H9 (cell line): ENCODE measurements at regions not wholly inside any gene's neighbourhood (a gene's known extent, or its start where the extent isn't known, plus 50 kb on each side); places are given as distances from the start of the nearest gene placed in this dataset.

Experiments
- DNase-seq: peaks from one replicate; pipeline ENCODE4 v3.0.0-alpha.2; 2017
- H2AFZ ChIP-seq: one replicate; pipeline ENCODE4 v1.6.1; 2013; ENCODE audit warnings: mild to moderate bottlenecking, low read length, control low read depth, moderate library complexity
- H2AK5ac ChIP-seq: 2 replicates; pipeline ENCODE4 v1.6.1; 2013; ENCODE audit warnings: low read length, control low read depth, mixed read lengths; ENCODE audit not compliant: insufficient read length
- H2BK120ac ChIP-seq: one replicate; pipeline ENCODE4 v1.6.1; 2013; ENCODE audit warnings: low read depth, mild to moderate bottlenecking, low read length, control low read depth, inconsistent platforms; ENCODE audit not compliant: poor library complexity, severe bottlenecking
- H2BK12ac ChIP-seq: 2 replicates; pipeline ENCODE4 v1.6.1; 2013; ENCODE audit warnings: low read length, control low read depth, mixed read lengths, low read depth; ENCODE audit not compliant: insufficient read length
- H2BK15ac ChIP-seq: 2 replicates; pipeline ENCODE4 v1.6.1; 2013; ENCODE audit warnings: low read depth, low read length, control low read depth
- H2BK20ac ChIP-seq: one replicate; pipeline ENCODE4 v1.6.1; 2013; ENCODE audit warnings: low read depth, mild to moderate bottlenecking, low read length, control low read depth, inconsistent platforms; ENCODE audit not compliant: poor library complexity, severe bottlenecking
- H2BK5ac ChIP-seq: 2 replicates; pipeline ENCODE4 v1.6.1; 2013; ENCODE audit warnings: low read length, control low read depth, mixed read lengths; ENCODE audit not compliant: insufficient read length
- H3K14ac ChIP-seq: 2 replicates; pipeline ENCODE4 v1.6.1; 2013; ENCODE audit warnings: low read length, control low read depth; ENCODE audit not compliant: insufficient read depth
- H3K18ac ChIP-seq: 2 replicates; pipeline ENCODE4 v1.6.1; 2013; ENCODE audit warnings: low read depth, mild to moderate bottlenecking, mixed read lengths, low read length, control low read depth; ENCODE audit not compliant: insufficient read length
- H3K23ac ChIP-seq: 2 replicates; pipeline ENCODE4 v1.6.1; 2013; ENCODE audit warnings: low read length, control low read depth, mixed read lengths, low read depth; ENCODE audit not compliant: insufficient read length
- H3K23me2 ChIP-seq: 2 replicates; pipeline ENCODE4 v1.6.1; 2013; ENCODE audit warnings: low read depth, mild to moderate bottlenecking, mixed read lengths, low read length, control low read depth; ENCODE audit not compliant: insufficient read length, poor library complexity, severe bottlenecking
- H3K27ac ChIP-seq: 2 replicates; pipeline ENCODE4 v1.5.1; 2013; ENCODE audit warnings: low read length, control low read depth, mixed read lengths, low read depth; ENCODE audit not compliant: insufficient read length
- H3K27me3 ChIP-seq: 2 replicates; pipeline ENCODE4 v1.6.1; 2013; ENCODE audit warnings: low read length, control low read depth, inconsistent platforms; ENCODE audit not compliant: insufficient read depth
- H3K4ac ChIP-seq: 2 replicates; pipeline ENCODE4 v1.6.1; 2013; ENCODE audit warnings: low read depth, mild to moderate bottlenecking, control low read depth, inconsistent platforms, low read length, moderate library complexity
- H3K4me1 ChIP-seq: 2 replicates; pipeline ENCODE4 v1.6.1; 2013; ENCODE audit warnings: low read length, control low read depth, inconsistent platforms; ENCODE audit not compliant: insufficient read depth
- H3K4me2 ChIP-seq: 2 replicates; pipeline ENCODE4 v1.6.1; 2013; ENCODE audit warnings: low read length, control low read depth, mixed read lengths; ENCODE audit not compliant: insufficient read length, insufficient read depth
- H3K56ac ChIP-seq: 2 replicates; pipeline ENCODE4 v1.6.1; 2013; ENCODE audit warnings: low read depth, mild to moderate bottlenecking, mixed read lengths, low read length, control low read depth; ENCODE audit not compliant: insufficient read length
- H3K79me1 ChIP-seq: 2 replicates; pipeline ENCODE4 v1.6.1; 2013; ENCODE audit warnings: low read depth, mild to moderate bottlenecking, moderate library complexity, low read length, control low read depth, inconsistent platforms; ENCODE audit not compliant: insufficient read depth, poor library complexity, severe bottlenecking
- H3K79me2 ChIP-seq: 2 replicates; pipeline ENCODE4 v1.6.1; 2013; ENCODE audit warnings: low read length, control low read depth, inconsistent platforms; ENCODE audit not compliant: insufficient read depth
- H3K9ac ChIP-seq: 2 replicates; pipeline ENCODE4 v1.6.1; 2013; ENCODE audit warnings: low read length, control low read depth, mixed read lengths; ENCODE audit not compliant: insufficient read length; ENCODE audit errors: extremely low read depth
- H3K9me3 ChIP-seq: one replicate; pipeline ENCODE4 v1.6.1; 2013; ENCODE audit warnings: low read depth, low read length, inconsistent platforms; ENCODE audit not compliant: control insufficient read depth
- H3T11ph ChIP-seq: one replicate; pipeline ENCODE4 v1.6.1; 2013; ENCODE audit warnings: mild to moderate bottlenecking, low read length, control low read depth, inconsistent platforms
- H4K20me1 ChIP-seq: one replicate; pipeline ENCODE4 v1.6.1; 2013; ENCODE audit not compliant: control insufficient read depth, insufficient read length, insufficient read depth
- H4K5ac ChIP-seq: 2 replicates; pipeline ENCODE4 v1.6.1; 2013; ENCODE audit warnings: low read depth, mild to moderate bottlenecking, mixed read lengths, low read length, control low read depth; ENCODE audit not compliant: insufficient read length
- H4K8ac ChIP-seq: replicated peaks from 2 replicates; pipeline ENCODE4 v1.6.1; 2013; ENCODE audit warnings: low read length, control low read depth, mixed read lengths, low read depth; ENCODE audit not compliant: insufficient read length
- H4K91ac ChIP-seq: 2 replicates; pipeline ENCODE4 v1.6.1; 2013; ENCODE audit warnings: low read depth, mild to moderate bottlenecking, moderate library complexity, mixed read lengths, low read length, control low read depth; ENCODE audit not compliant: insufficient read length
- H3K27ac Mint-ChIP-seq, 3 experiments: 2 replicates in 2 of 3; 3 replicates in 1 of 3; pipeline ENCODE4 v1.8.0; 2020 to 2021; ENCODE audit warnings: mixed read lengths in 3 of 3, mild to moderate bottlenecking in 1 of 3, moderate library complexity in 1 of 3
- H3K27me3 Mint-ChIP-seq: 2 replicates; pipeline ENCODE4 v1.8.0; 2021; ENCODE audit warnings: low read depth, mild to moderate bottlenecking, moderate library complexity, mixed read lengths
- H3K36me3 Mint-ChIP-seq, 3 experiments: 2 replicates in 2 of 3; 3 replicates in 1 of 3; pipeline ENCODE4 v1.8.0; 2020 to 2021; ENCODE audit warnings: low read depth in 3 of 3, mixed read lengths in 3 of 3; ENCODE audit not compliant: insufficient read depth in 1 of 3
- H3K4me1 Mint-ChIP-seq, 2 experiments: 2 replicates each; pipeline ENCODE4 v1.8.0; 2020; ENCODE audit warnings: mixed read lengths in 2 of 2
- H3K4me3 Mint-ChIP-seq, 2 experiments: 2 replicates in 1 of 2; 3 replicates in 1 of 2; pipeline ENCODE4 v1.8.0; 2020 to 2021; ENCODE audit warnings: mild to moderate bottlenecking in 2 of 2, mixed read lengths in 2 of 2, moderate library complexity in 1 of 2
- H3K9me3 Mint-ChIP-seq, 2 experiments: 2 replicates in 1 of 2; 3 replicates in 1 of 2; pipeline ENCODE4 v1.8.0; 2020; ENCODE audit warnings: mild to moderate bottlenecking in 2 of 2, mixed read lengths in 2 of 2, moderate library complexity in 1 of 2
- WGBS: extraction: QIAGEN DNeasy Blood & Tissue Kit; methylation state at CpG from one replicate; pipeline ENCODE4 v1.1.7; 2013; ENCODE audit warnings: missing lambda C conversion rate, low lambda C conversion rate, mixed read lengths; ENCODE audit not compliant: insufficient read length; ENCODE audit errors: extremely low coverage; 5-methylcytosine and 5-hydroxymethylcytosine counted together
- TF ChIP-seq, protein P1 (sequence below): fragments of 200-600 bp; sonication (generic); conservative IDR thresholded peaks from 3 replicates; pipeline ENCODE4 v1.8.0; 2021; ENCODE audit warnings: antibody characterized with exemption, mild to moderate bottlenecking

GRCh38 chr21:18673789-18674188 is 270.2 kb upstream of the TMPRSS15 start:
- Histone ChIP-seq H3T11ph (no peak overlapping the region), H2BK120ac (no peak overlapping the region), H4K8ac (no peak overlapping the region), H3K9ac (no peak overlapping the region), H2BK15ac (no peak overlapping the region), H3K79me1 (no peaks in the 10 kb centered on the region), H3K4me2 (no peak overlapping the region), H4K5ac (no peak overlapping the region), H2BK20ac (no peak overlapping the region), H2BK5ac (no peak overlapping the region), H3K27ac (no peak overlapping the region), H2BK12ac (no peak overlapping the region), H4K20me1 (no peaks in the 10 kb centered on the region), H2AFZ (no peak overlapping the region), H3K4me1 (no peaks in the 10 kb centered on the region; the same call in 1 of the 2 replicates), H3K23ac (no peak overlapping the region), H3K18ac (no peak overlapping the region), H3K27me3 (no peaks in the 10 kb centered on the region), H3K14ac (no peak overlapping the region), H3K79me2 (no peaks in the 10 kb centered on the region), H3K56ac (no peak overlapping the region), H3K4ac (no peak overlapping the region), H2AK5ac (no peak overlapping the region), H4K91ac (no peak overlapping the region), H3K23me2 (no peaks in the 10 kb centered on the region), H3K9me3 (no peaks in the 10 kb centered on the region)
- Mint-ChIP-seq H3K4me3 (no peak overlapping the region), H3K9me3 (peaks cover 6 to 8% of the 10 kb centered on the region in 2 experiments; a peak in 4 of 5 replicates), H3K27ac (no peak overlapping the region), H3K36me3 (no peaks in the 10 kb centered on the region; a peak in 1 of 7 replicates), H3K4me1 (peaks cover 3% of the 10 kb centered on the region in 2 experiments; a peak in 2 of 4 replicates), H3K27me3 (no peaks in the 10 kb centered on the region)
- TF ChIP-seq, protein P1, sequence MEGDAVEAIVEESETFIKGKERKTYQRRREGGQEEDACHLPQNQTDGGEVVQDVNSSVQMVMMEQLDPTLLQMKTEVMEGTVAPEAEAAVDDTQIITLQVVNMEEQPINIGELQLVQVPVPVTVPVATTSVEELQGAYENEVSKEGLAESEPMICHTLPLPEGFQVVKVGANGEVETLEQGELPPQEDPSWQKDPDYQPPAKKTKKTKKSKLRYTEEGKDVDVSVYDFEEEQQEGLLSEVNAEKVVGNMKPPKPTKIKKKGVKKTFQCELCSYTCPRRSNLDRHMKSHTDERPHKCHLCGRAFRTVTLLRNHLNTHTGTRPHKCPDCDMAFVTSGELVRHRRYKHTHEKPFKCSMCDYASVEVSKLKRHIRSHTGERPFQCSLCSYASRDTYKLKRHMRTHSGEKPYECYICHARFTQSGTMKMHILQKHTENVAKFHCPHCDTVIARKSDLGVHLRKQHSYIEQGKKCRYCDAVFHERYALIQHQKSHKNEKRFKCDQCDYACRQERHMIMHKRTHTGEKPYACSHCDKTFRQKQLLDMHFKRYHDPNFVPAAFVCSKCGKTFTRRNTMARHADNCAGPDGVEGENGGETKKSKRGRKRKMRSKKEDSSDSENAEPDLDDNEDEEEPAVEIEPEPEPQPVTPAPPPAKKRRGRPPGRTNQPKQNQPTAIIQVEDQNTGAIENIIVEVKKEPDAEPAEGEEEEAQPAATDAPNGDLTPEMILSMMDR, result no peak
- no CpG with 5 or more reads among the region's 1 CpG for WGBS
- no peak for DNase-seq
